Activated CD8-positive, alpha-beta memory T cell treated with anti-CD3 and anti-CD28 coated beads for 24 hours (primary cell): ENCODE measurements at regions not wholly inside any gene's neighbourhood (a gene's known extent, or its start where the extent isn't known, plus 50 kb on each side); places are given as distances from the start of the nearest gene placed in this dataset.

Source experiments
- DNase-seq: peaks from one replicate; pipeline ENCODE4 v3.0.0-alpha.2; 2020

GRCh38 chr16:72308396-72308795 is 136.4 kb upstream of the PMFBP1 start:
- DNase-seq = no peak

GRCh38 chr16:72302332-72302731 is 130.4 kb upstream of the PMFBP1 start:
- DNase-seq = no peak

GRCh38 chr16:72301523-72302236 is 129.7 kb upstream of the PMFBP1 start:
- DNase-seq = no peak

- DNase-seq = no peak
Observed at GRCh38 chr16:72300892-72301291, 128.9 kb upstream of the PMFBP1 start.

GRCh38 chr16:72299684-72300243 is 127.8 kb upstream of the PMFBP1 start:
- DNase-seq = no peak

- DNase-seq = no peak
Observed at GRCh38 chr16:72298961-72299360, 127.0 kb upstream of the PMFBP1 start.

- no peak for DNase-seq
Observed at GRCh38 chr16:72295914-72296313, 124.0 kb upstream of the PMFBP1 start.

GRCh38 chr16:72291531-72291981 is 119.6 kb upstream of the PMFBP1 start:
- no peak for DNase-seq

- no peak for DNase-seq
Observed at GRCh38 chr16:72291121-72291520, 119.2 kb upstream of the PMFBP1 start.

- DNase-seq = no peak
Observed at GRCh38 chr16:72287649-72288048, 115.7 kb upstream of the PMFBP1 start.

GRCh38 chr16:72286936-72287620 is 115.1 kb upstream of the PMFBP1 start:
- DNase-seq = no peak

- no peak for DNase-seq
Observed at GRCh38 chr16:72285728-72286127, 113.8 kb upstream of the PMFBP1 start.

- DNase-seq = no peak
Observed at GRCh38 chr16:72285324-72285723, 113.4 kb upstream of the PMFBP1 start.

- no peak for DNase-seq
Observed at GRCh38 chr16:72284042-72284789, 112.3 kb upstream of the PMFBP1 start.

GRCh38 chr16:72282362-72282761 is 110.4 kb upstream of the PMFBP1 start:
- no peak for DNase-seq

- DNase-seq = no peak
Observed at GRCh38 chr16:72278301-72278700, 106.3 kb upstream of the PMFBP1 start.

GRCh38 chr16:72277749-72278148 is 105.8 kb upstream of the PMFBP1 start:
- no peak for DNase-seq

- DNase-seq = no peak
Observed at GRCh38 chr16:72271699-72272240, 99.8 kb upstream of the PMFBP1 start.

- no peak for DNase-seq
Observed at GRCh38 chr16:72270531-72270930, 98.6 kb upstream of the PMFBP1 start.

- DNase-seq = no peak
Observed at GRCh38 chr16:72266836-72267235, 94.9 kb upstream of the PMFBP1 start.

GRCh38 chr16:72264771-72265170 is 92.8 kb upstream of the PMFBP1 start:
- no peak for DNase-seq

GRCh38 chr16:72262711-72263110 is 90.8 kb upstream of the PMFBP1 start:
- no peak for DNase-seq

- DNase-seq = no peak
Observed at GRCh38 chr16:72261127-72261526, 89.2 kb upstream of the PMFBP1 start.
